Mammary epithelial cell (primary cell): ENCODE measurements at regions not wholly inside any gene's neighbourhood (a gene's known extent, or its start where the extent isn't known, plus 50 kb on each side); places are given as distances from the start of the nearest gene placed in this dataset.

Source experiments
- CTCF ChIP-seq, 2 donors: IDR thresholded peaks in 1 of 2; conservative IDR thresholded peaks in 1 of 2; 2 replicates each; pipeline ENCODE4 v1.5.1; 2011 to 2012; ENCODE audit warnings: inconsistent platforms in 2 of 2, low read length in 2 of 2, mild to moderate bottlenecking in 2 of 2, control low read depth in 1 of 2, low read depth in 1 of 2; ENCODE audit not compliant: insufficient read depth in 1 of 2; ENCODE audit errors: extremely low read depth in 1 of 2
- EZH2 ChIP-seq: IDR thresholded peaks from 2 replicates; pipeline ENCODE4 v1.6.1; 2012; ENCODE audit warnings: low read length, inconsistent platforms, borderline replicate concordance

- TF ChIP-seq CTCF (conservative IDR thresholded peaks at IDR 0.05 in 1 of 2, IDR thresholded peaks at IDR 0.05 in 1 of 2; ENCODE audit: extremely low read depth in 1 of 2, insufficient read depth in 1 of 2, low read depth in 1 of 2, low read length in 2 of 2) (no peak), EZH2 (no peak)
Measured at GRCh38 chr20:22939181-22939580, 95.9 kb upstream of the SSTR4 start.
